ENCODE measurements at regions not wholly inside any gene's neighbourhood (a gene's known extent, or its start where the extent isn't known, plus 50 kb on each side); places are given as distances from the start of the nearest gene placed in this dataset.

- no peak for TF ChIP-seq CTCF (conservative IDR thresholded peaks at IDR 0.05)
- TF ChIP-seq ZFX (IDR thresholded peaks at IDR 0.05), result no peak
These were observed 96.9 kb upstream of the PTPRK start for GRCh38 chr6:128617285-128617684.
